ENCODE measurements at regions not wholly inside any gene's neighbourhood (a gene's known extent, or its start where the extent isn't known, plus 50 kb on each side); places are given as distances from the start of the nearest gene placed in this dataset.

DNA sequence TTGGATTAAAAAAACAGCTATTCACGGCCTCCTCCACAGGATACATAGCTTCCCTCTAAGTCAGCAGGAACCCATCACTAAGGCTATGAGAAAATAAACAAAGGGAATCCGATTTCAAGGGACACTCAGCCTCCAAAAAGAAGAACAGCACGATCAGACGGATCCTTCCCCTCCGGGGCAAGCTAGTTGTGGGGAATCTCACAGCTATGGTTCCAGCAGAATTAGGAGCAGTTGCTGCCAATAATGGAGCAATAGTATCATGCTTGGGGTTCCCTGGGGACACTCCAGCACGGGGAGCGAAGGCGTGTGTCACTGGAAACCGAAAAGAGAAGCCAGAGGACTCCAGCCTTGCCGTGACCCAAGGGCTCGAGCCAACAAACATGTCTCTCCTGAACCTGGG lies 163.1 kb downstream of the TTC32 start:
- FAIRE-seq = no peak
- Histone ChIP-seq H3K27ac (ENCODE audit: extremely low read length, insufficient read depth, low read length) (no peak overlapping the region), H3K4me2 (ENCODE audit: low read depth, low read length) (no peak overlapping the region), H3K4me1 (ENCODE audit: insufficient read depth, low read length) (no peaks in the 10 kb centered on the region), H3K9me3 (ENCODE audit: low read length) (no peaks in the 10 kb centered on the region), H3K36me3 (replicated peaks in 1 of 2; ENCODE audit: control insufficient read depth in 1 of 2, insufficient read depth in 2 of 2, low read length in 2 of 2) (no peaks in the 10 kb centered on the region), H4K20me1 (ENCODE audit: insufficient read depth, low read length) (no peaks in the 10 kb centered on the region), H2AFZ (ENCODE audit: low read length) (no peak overlapping the region), H3K27me3 (ENCODE audit: control insufficient read depth in 1 of 2, insufficient read depth in 2 of 2, low read length in 2 of 2) (peaks cover 0 to 24% of the 10 kb centered on the region in 2 experiments; a peak in 2 of 5 replicates), H3K79me2 (ENCODE audit: insufficient read depth, low read length) (no peaks in the 10 kb centered on the region), H3K4me3 (replicated peaks in 1 of 3; ENCODE audit: insufficient read depth in 1 of 3, low read depth in 2 of 3, low read length in 3 of 3) (no peak overlapping the region), H3K9ac (ENCODE audit: insufficient read depth, low read depth, low read length) (no peak overlapping the region)
- BruUV-seq (replicated peaks) = no TSS peak
- in situ Hi-C loops (cut with HindIII; ENCODE audit: extremely low pct_ligation_motif_present, low pct_unique_long_range_greater_than_20kb) (no loop called here), intact Hi-C loops (cut with micrococcal nuclease; ENCODE audit: unreplicated experiment) (no loop called here)
- TF ChIP-seq SP2 (CRISPR knock-in tag; IDR thresholded peaks at IDR 0.05) = no peak
- TF ChIP-seq SCMH1 (CRISPR knock-in tag; IDR thresholded peaks at IDR 0.05; ENCODE audit: borderline replicate concordance) = no peak
- no peak for TF ChIP-seq ZIK1 (CRISPR knock-in tag; IDR thresholded peaks at IDR 0.05; ENCODE audit: borderline replicate concordance, low read depth)
- TF ChIP-seq TSC22D2 (CRISPR knock-in tag; IDR thresholded peaks at IDR 0.05; ENCODE audit: borderline replicate concordance) = no peak
- no peak for TF ChIP-seq ELF1 (CRISPR knock-in tag; IDR thresholded peaks at IDR 0.05)
- TF ChIP-seq FOXK1 (CRISPR knock-in tag; IDR thresholded peaks at IDR 0.05; ENCODE audit: borderline replicate concordance, low read depth) = no peak
- TF ChIP-seq NFYC (CRISPR knock-in tag; IDR thresholded peaks at IDR 0.05) = no peak
- TF ChIP-seq ZNF782 (CRISPR knock-in tag; IDR thresholded peaks at IDR 0.05; ENCODE audit: borderline replicate concordance) = no peak
- TF ChIP-seq NCOA2 (CRISPR knock-in tag; IDR thresholded peaks at IDR 0.05) = no peak
- TF ChIP-seq SMARCC2 (IDR thresholded peaks at IDR 0.05) = no peak
- TF ChIP-seq ZFAT (CRISPR knock-in tag; conservative IDR thresholded peaks at IDR 0.05) = no peak
- TF ChIP-seq, protein P1, sequence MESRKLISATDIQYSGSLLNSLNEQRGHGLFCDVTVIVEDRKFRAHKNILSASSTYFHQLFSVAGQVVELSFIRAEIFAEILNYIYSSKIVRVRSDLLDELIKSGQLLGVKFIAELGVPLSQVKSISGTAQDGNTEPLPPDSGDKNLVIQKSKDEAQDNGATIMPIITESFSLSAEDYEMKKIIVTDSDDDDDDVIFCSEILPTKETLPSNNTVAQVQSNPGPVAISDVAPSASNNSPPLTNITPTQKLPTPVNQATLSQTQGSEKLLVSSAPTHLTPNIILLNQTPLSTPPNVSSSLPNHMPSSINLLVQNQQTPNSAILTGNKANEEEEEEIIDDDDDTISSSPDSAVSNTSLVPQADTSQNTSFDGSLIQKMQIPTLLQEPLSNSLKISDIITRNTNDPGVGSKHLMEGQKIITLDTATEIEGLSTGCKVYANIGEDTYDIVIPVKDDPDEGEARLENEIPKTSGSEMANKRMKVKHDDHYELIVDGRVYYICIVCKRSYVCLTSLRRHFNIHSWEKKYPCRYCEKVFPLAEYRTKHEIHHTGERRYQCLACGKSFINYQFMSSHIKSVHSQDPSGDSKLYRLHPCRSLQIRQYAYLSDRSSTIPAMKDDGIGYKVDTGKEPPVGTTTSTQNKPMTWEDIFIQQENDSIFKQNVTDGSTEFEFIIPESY (CRISPR knock-in tag; IDR thresholded peaks at IDR 0.05) = no peak
- no peak for TF ChIP-seq CREB1 (IDR thresholded peaks at IDR 0.05)
- no peak for TF ChIP-seq CREB1 (CRISPR knock-in tag; IDR thresholded peaks at IDR 0.05)
- TF ChIP-seq ZNF441 (CRISPR knock-in tag; IDR thresholded peaks at IDR 0.05; ENCODE audit: borderline replicate concordance) = no peak
- ChIA-PET CTCF (ENCODE audit: low intra/inter-chr PET ratio, low total read pairs) (no interaction called here), POLR2A (no interaction called here)
- 42% methylated on average over 11 of the region's 11 CpGs for WGBS (ENCODE audit: low lambda C conversion rate)
- DNase-seq (ENCODE audit: low spot score) = no peak
- ATAC-seq = no peak

Data from HepG2 (cell line).